SU-DHL-6 (cell line): ENCODE measurements at regions not wholly inside any gene's neighbourhood (a gene's known extent, or its start where the extent isn't known, plus 50 kb on each side); places are given as distances from the start of the nearest gene placed in this dataset.

Experiments
- H2AFZ ChIP-seq: fragments of 200-600 bp; sonication (generic); 2 replicates; pipeline ENCODE4 v1.6.1; 2014; ENCODE audit warnings: low read depth, mild to moderate bottlenecking, moderate library complexity, mixed read lengths, antibody characterized with exemption, low read length; ENCODE audit not compliant: severe bottlenecking
- H3F3A ChIP-seq: fragments of 200-600 bp; shearing (Covaris generic); 2 replicates; pipeline ENCODE4 v1.6.0; 2016; ENCODE audit warnings: antibody characterized with exemption, mild to moderate bottlenecking; ENCODE audit not compliant: insufficient read depth
- H3K27ac ChIP-seq: fragments of 200-600 bp; sonication (generic); 2 replicates; pipeline ENCODE4 v1.5.1; 2016; ENCODE audit warnings: low read depth, mild to moderate bottlenecking, low read length, moderate library complexity, mixed read lengths
- H3K27me3 ChIP-seq: fragments of 200-600 bp; sonication (generic), shearing (Covaris generic); 2 replicates; pipeline ENCODE4 v1.6.0; 2014; ENCODE audit warnings: mild to moderate bottlenecking, low read length
- H3K36me3 ChIP-seq: fragments of 200-600 bp; sonication (generic); 2 replicates; pipeline ENCODE4 v1.6.1; 2014; ENCODE audit warnings: mild to moderate bottlenecking, low read length, mixed read lengths
- H3K4me2 ChIP-seq: fragments of 300-600, 200-600 bp; shearing (Covaris generic), sonication (generic); 2 replicates; pipeline ENCODE4 v1.6.0; 2014; ENCODE audit warnings: low read length, low read depth, mild to moderate bottlenecking; ENCODE audit not compliant: poor library complexity, severe bottlenecking
- H3K4me3 ChIP-seq: fragments of 200-600 bp; sonication (generic); 2 replicates; pipeline ENCODE4 v1.5.1; 2014; ENCODE audit warnings: antibody characterized with exemption, low read length, mild to moderate bottlenecking, mixed read lengths; ENCODE audit not compliant: insufficient read depth, poor library complexity, severe bottlenecking
- H3K79me2 ChIP-seq: fragments of 200-600 bp; sonication (generic); 2 replicates; pipeline ENCODE4 v1.6.1; 2014; ENCODE audit warnings: mild to moderate bottlenecking, low read length, moderate library complexity; ENCODE audit not compliant: insufficient read depth
- H3K9ac ChIP-seq: fragments of 200-600 bp; sonication (generic); 2 replicates; pipeline ENCODE4 v1.7.0; 2014; ENCODE audit warnings: mild to moderate bottlenecking, low read length
- H3K9me2 ChIP-seq: fragments of 200-600 bp; sonication (generic); replicated peaks from 2 replicates; pipeline ENCODE4 v1.6.1; 2014; ENCODE audit warnings: low read length; ENCODE audit not compliant: insufficient read depth
- H3K9me3 ChIP-seq: fragments of 200-600 bp; sonication (generic); 2 replicates; pipeline ENCODE4 v1.6.1; 2014; ENCODE audit warnings: low read length, mixed read lengths; ENCODE audit not compliant: insufficient read depth
- H4K20me1 ChIP-seq: fragments of 200-600 bp; sonication (generic); 2 replicates; pipeline ENCODE4 v1.6.1; 2014; ENCODE audit warnings: low read depth, mild to moderate bottlenecking, antibody characterized with exemption, low read length, moderate library complexity, mixed read lengths
- CTCF ChIP-seq: fragments of 200-600 bp; sonication (generic); IDR thresholded peaks from one replicate; pipeline ENCODE4 v1.5.1; 2017; ENCODE audit warnings: antibody characterized with exemption, mild to moderate bottlenecking, low read length, moderate library complexity; ENCODE audit not compliant: insufficient read depth, poor library complexity, severe bottlenecking
- EZH2phosphoT487 ChIP-seq: fragments of 200-600 bp; sonication (generic), shearing (Covaris generic); conservative IDR thresholded peaks from 2 replicates; pipeline ENCODE4 v1.6.1; 2018; ENCODE audit warnings: mild to moderate bottlenecking, antibody characterized with exemption, low read length, moderate library complexity, mixed read lengths

DNA sequence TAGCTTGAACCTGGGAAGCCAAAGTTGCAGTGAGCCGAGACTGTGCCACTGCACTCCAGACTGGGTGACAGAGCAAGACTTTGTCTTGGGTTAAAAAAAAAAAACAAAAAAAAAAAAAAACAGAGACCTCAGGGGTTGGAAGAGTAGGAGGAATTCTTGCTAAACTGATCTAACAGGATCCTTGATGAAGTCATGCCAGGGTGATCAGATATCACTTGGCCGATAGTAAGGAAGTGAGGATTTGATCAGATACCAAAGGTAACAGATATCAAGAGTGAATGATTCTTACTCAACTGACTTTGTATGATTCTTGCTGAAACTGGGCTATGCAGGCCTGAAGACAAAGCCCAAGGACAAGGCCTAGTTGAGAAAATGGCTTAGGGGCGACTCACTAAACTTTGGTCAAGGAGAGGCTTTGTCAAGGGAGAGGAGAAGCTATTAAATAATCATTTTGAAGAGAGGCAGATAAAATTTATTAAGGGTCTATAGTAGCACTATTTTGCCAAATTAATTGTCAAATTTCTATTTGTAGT, 624.7 kb downstream of the UTRN start:
- H3F3A ChIP-seq, result no peaks in the 10 kb centered on the region
- no peaks in the 10 kb centered on the region for H3K27me3 ChIP-seq
- H2AFZ ChIP-seq, result no peak overlapping the region
- H3K27ac ChIP-seq, result no peak overlapping the region
- no peaks in the 10 kb centered on the region for H3K9me3 ChIP-seq
- no peaks in the 10 kb centered on the region for H4K20me1 ChIP-seq
- H3K9me2 ChIP-seq, result no peaks in the 10 kb centered on the region
- no peaks in the 10 kb centered on the region for H3K36me3 ChIP-seq
- no peak overlapping the region for H3K9ac ChIP-seq
- H3K4me3 ChIP-seq, result no peak overlapping the region
- H3K79me2 ChIP-seq, result no peaks in the 10 kb centered on the region
- H3K4me2 ChIP-seq, result no peak overlapping the region
- TF ChIP-seq EZH2phosphoT487 (no peak), CTCF (no peak)

DNA sequence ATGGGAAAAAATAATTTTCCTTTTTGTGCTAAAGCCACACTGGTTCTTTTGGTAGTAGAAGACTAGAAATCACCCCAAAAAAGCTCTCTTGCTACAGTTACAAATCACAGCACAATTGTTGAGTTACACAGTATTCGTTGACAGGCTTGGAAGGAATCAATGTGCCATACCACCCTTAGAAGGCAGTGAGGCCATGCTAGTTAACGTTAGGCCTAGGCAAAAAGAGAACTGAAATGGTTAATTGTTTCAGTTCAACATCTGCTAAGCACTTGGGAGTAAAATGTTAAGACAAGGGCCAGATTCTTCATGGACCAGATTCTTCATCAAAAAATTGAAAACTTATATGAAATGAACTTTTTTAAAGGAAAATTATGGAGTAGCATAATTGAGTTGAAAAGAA, 626.2 kb downstream of the UTRN start:
- Histone ChIP-seq H3K4me3 (no peak overlapping the region), H3K27ac (no peak overlapping the region), H3K4me2 (no peak overlapping the region), H3K36me3 (no peaks in the 10 kb centered on the region), H3K9me3 (no peaks in the 10 kb centered on the region), H3F3A (no peaks in the 10 kb centered on the region), H3K9me2 (no peaks in the 10 kb centered on the region), H4K20me1 (no peaks in the 10 kb centered on the region), H3K9ac (no peak overlapping the region), H3K79me2 (no peaks in the 10 kb centered on the region), H2AFZ (no peak overlapping the region), H3K27me3 (no peaks in the 10 kb centered on the region)
- TF ChIP-seq EZH2phosphoT487, result no peak
- TF ChIP-seq CTCF, result no peak

DNA sequence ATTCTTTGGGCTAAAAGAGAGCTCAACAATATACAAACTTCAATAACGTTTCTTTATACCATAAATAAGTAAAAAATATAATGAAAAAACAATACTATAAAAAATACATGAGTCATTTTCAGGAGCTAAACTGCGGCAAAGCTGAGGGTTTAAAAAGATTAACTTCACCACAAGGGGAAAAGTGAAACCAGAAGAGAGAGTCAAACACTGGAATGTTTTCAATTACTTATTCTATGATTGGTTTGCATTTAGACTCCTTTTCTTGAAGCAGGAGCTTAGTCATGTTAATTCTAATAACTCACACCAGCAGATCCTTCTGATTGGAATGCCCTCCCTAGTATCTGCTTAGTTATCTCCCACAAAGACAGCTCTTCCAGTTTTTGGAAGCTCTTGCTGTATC, 627.3 kb downstream of the UTRN start:
- H3K9ac ChIP-seq, result no peak overlapping the region
- no peaks in the 10 kb centered on the region for H4K20me1 ChIP-seq
- no peaks in the 10 kb centered on the region for H3K79me2 ChIP-seq
- no peaks in the 10 kb centered on the region for H3K9me2 ChIP-seq
- no peak overlapping the region for H3K4me2 ChIP-seq
- H3K27me3 ChIP-seq, result no peaks in the 10 kb centered on the region
- no peaks in the 10 kb centered on the region for H3F3A ChIP-seq
- H3K27ac ChIP-seq, result no peak overlapping the region
- TF ChIP-seq EZH2phosphoT487 (no peak), CTCF (no peak)
- no peak overlapping the region for H2AFZ ChIP-seq
- H3K4me3 ChIP-seq, result no peak overlapping the region
- no peaks in the 10 kb centered on the region for H3K36me3 ChIP-seq
- no peaks in the 10 kb centered on the region for H3K9me3 ChIP-seq
